Mesothelial cell of epicardium (in vitro differentiated cells): ENCODE measurements at regions not wholly inside any gene's neighbourhood (a gene's known extent, or its start where the extent isn't known, plus 50 kb on each side); places are given as distances from the start of the nearest gene placed in this dataset.

Experiments used
- DNase-seq, 2 experiments: peaks; one replicate each; pipeline ENCODE4 v3.0.0; 2021; ENCODE audit warnings: low spot score in 2 of 2; ENCODE audit not compliant: unreplicated experiment in 2 of 2
- H3K27ac Mint-ChIP-seq: 2 replicates; pipeline ENCODE4 v1.8.0; 2021; ENCODE audit warnings: mixed read lengths
- H3K27me3 Mint-ChIP-seq: 2 replicates; pipeline ENCODE4 v1.8.0; 2021; ENCODE audit warnings: low read depth, mixed read lengths
- H3K36me3 Mint-ChIP-seq: 2 replicates; pipeline ENCODE4 v1.8.0; 2021; ENCODE audit warnings: mixed read lengths
- H3K4me1 Mint-ChIP-seq: 2 replicates; pipeline ENCODE4 v1.8.0; 2021; ENCODE audit warnings: mixed read lengths
- H3K4me3 Mint-ChIP-seq: 2 replicates; pipeline ENCODE4 v1.8.0; 2021; ENCODE audit warnings: mild to moderate bottlenecking, moderate library complexity, mixed read lengths
- H3K9me3 Mint-ChIP-seq: 2 replicates; pipeline ENCODE4 v1.8.0; 2021; ENCODE audit warnings: mixed read lengths
- TF ChIP-seq, protein P1 (sequence below): fragments of 200-600 bp; sonication (generic); IDR thresholded peaks from one replicate; pipeline ENCODE4 v1.5.0; 2021; ENCODE audit warnings: antibody characterized with exemption; ENCODE audit not compliant: unreplicated experiment

GRCh38 chr12:19749906-19750574 is 310.7 kb downstream of the AEBP2 start:
- Mint-ChIP-seq H3K27ac (no peak overlapping the region), H3K27me3 (no peaks in the 10 kb centered on the region), H3K36me3 (peaks cover 21% of the 10 kb centered on the region), H3K9me3 (peaks cover 48% of the 10 kb centered on the region), H3K4me3 (no peak overlapping the region), H3K4me1 (peaks cover 7% of the 10 kb centered on the region)
- DNase-seq = no peak
- TF ChIP-seq, protein P1, sequence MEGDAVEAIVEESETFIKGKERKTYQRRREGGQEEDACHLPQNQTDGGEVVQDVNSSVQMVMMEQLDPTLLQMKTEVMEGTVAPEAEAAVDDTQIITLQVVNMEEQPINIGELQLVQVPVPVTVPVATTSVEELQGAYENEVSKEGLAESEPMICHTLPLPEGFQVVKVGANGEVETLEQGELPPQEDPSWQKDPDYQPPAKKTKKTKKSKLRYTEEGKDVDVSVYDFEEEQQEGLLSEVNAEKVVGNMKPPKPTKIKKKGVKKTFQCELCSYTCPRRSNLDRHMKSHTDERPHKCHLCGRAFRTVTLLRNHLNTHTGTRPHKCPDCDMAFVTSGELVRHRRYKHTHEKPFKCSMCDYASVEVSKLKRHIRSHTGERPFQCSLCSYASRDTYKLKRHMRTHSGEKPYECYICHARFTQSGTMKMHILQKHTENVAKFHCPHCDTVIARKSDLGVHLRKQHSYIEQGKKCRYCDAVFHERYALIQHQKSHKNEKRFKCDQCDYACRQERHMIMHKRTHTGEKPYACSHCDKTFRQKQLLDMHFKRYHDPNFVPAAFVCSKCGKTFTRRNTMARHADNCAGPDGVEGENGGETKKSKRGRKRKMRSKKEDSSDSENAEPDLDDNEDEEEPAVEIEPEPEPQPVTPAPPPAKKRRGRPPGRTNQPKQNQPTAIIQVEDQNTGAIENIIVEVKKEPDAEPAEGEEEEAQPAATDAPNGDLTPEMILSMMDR = no peak

- Mint-ChIP-seq H3K36me3 (peaks cover 21% of the 10 kb centered on the region), H3K27me3 (no peaks in the 10 kb centered on the region), H3K4me1 (peaks cover 10% of the 10 kb centered on the region), H3K9me3 (peaks cover 48% of the 10 kb centered on the region), H3K27ac (no peak overlapping the region), H3K4me3 (no peak overlapping the region)
- DNase-seq = no peak
- TF ChIP-seq, protein P1 = no peak
Observed at GRCh38 chr12:19751078-19751477, 311.8 kb downstream of the AEBP2 start.

DNA sequence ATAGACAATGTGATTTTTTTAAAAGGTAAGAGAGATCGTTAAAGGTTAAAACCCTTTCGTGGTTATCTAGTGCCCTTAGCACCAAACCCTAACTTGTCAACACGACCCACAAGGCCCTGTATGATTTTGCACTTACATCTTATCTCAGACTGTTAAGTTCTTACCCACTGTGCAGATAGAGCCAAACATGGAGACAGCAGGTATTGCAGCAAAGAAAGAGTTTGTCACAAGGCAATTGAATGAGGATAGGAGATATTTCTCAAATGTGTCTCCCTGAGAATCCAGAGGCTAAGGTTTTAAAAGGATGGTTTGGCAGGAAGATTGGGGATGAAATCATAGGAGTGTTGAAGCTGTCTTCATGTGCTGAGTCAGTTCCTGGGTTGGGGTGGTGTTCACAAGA is 313.4 kb downstream of the AEBP2 start:
- Mint-ChIP-seq H3K9me3 (peaks cover 47% of the 10 kb centered on the region), H3K27me3 (no peaks in the 10 kb centered on the region), H3K4me3 (no peak overlapping the region), H3K36me3 (peaks cover 21% of the 10 kb centered on the region), H3K27ac (no peak overlapping the region), H3K4me1 (peaks cover 19% of the 10 kb centered on the region)
- no peak for DNase-seq
- TF ChIP-seq, protein P1 = no peak

- Mint-ChIP-seq H3K4me1 (peaks cover 31% of the 10 kb centered on the region), H3K9me3 (peaks cover 25% of the 10 kb centered on the region), H3K27ac (no peak overlapping the region), H3K27me3 (no peaks in the 10 kb centered on the region), H3K36me3 (peaks cover 14% of the 10 kb centered on the region), H3K4me3 (no peak overlapping the region)
- no peak for DNase-seq
- TF ChIP-seq, protein P1 = no peak
Observed at GRCh38 chr12:19755136-19755535, 315.8 kb downstream of the AEBP2 start.

GRCh38 chr12:19757317-19757877 is 318.1 kb downstream of the AEBP2 start:
- no peak for DNase-seq
- TF ChIP-seq, protein P1 = no peak
- Mint-ChIP-seq H3K27me3 (no peaks in the 10 kb centered on the region), H3K9me3 (peaks cover 13% of the 10 kb centered on the region), H3K36me3 (peaks cover 9% of the 10 kb centered on the region), H3K27ac (no peak overlapping the region), H3K4me1 (peaks cover 31% of the 10 kb centered on the region), H3K4me3 (no peak overlapping the region)
